Right lobe of liver (tissue), 4 donors: ENCODE measurements at regions not wholly inside any gene's neighbourhood (a gene's known extent, or its start where the extent isn't known, plus 50 kb on each side); places are given as distances from the start of the nearest gene placed in this dataset.

Experiments used
- POLR2A ChIP-seq: fragments of 450-650 bp; IDR thresholded peaks from one replicate; pipeline ENCODE4 v1.6.1; 2017; ENCODE audit warnings: antibody characterized with exemption, mild to moderate bottlenecking
- TF ChIP-seq, protein P1 (sequence below), 4 donors: fragments of 200-600 bp in 3 of 4; fragments of 450-650 bp in 1 of 4; IDR thresholded peaks; one replicate each; pipeline versions ENCODE4 v1.5.1 to v1.8.0; 2016 to 2022; ENCODE audit warnings: antibody characterized with exemption in 4 of 4, mild to moderate bottlenecking in 2 of 4
- donor health status: DM: no; HTN: no; CAD: no.
- donor health status: DM: no; HTN: no; CAD: no.
- donor health status: DM: no; HTN: yes; CAD: no.

GRCh38 chr6:168867247-168868102, 386.2 kb downstream of the THBS2 start:
- TF ChIP-seq, protein P1, sequence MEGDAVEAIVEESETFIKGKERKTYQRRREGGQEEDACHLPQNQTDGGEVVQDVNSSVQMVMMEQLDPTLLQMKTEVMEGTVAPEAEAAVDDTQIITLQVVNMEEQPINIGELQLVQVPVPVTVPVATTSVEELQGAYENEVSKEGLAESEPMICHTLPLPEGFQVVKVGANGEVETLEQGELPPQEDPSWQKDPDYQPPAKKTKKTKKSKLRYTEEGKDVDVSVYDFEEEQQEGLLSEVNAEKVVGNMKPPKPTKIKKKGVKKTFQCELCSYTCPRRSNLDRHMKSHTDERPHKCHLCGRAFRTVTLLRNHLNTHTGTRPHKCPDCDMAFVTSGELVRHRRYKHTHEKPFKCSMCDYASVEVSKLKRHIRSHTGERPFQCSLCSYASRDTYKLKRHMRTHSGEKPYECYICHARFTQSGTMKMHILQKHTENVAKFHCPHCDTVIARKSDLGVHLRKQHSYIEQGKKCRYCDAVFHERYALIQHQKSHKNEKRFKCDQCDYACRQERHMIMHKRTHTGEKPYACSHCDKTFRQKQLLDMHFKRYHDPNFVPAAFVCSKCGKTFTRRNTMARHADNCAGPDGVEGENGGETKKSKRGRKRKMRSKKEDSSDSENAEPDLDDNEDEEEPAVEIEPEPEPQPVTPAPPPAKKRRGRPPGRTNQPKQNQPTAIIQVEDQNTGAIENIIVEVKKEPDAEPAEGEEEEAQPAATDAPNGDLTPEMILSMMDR (IDR thresholded peaks at IDR 0.05) = no peak
- TF ChIP-seq POLR2A = no peak
